Vagina (tissue), 2 donors: ENCODE measurements at regions not wholly inside any gene's neighbourhood (a gene's known extent, or its start where the extent isn't known, plus 50 kb on each side); places are given as distances from the start of the nearest gene placed in this dataset.

Experiments used
- POLR2A ChIP-seq, 2 donors: fragments of 450-650 bp; IDR thresholded peaks; one replicate each; pipeline ENCODE4 v1.6.1; 2017; ENCODE audit warnings: antibody characterized with exemption in 2 of 2, mild to moderate bottlenecking in 2 of 2, moderate library complexity in 2 of 2
- TF ChIP-seq, protein P1 (sequence below), 3 experiments: fragments of 450-650 bp in 2 of 3; fragments of 200-600 bp in 1 of 3; sonication (generic) in 1 of 3; IDR thresholded peaks; one replicate each; pipeline ENCODE4 v1.5.1; 2017 to 2019; ENCODE audit warnings: antibody characterized with exemption in 3 of 3, mild to moderate bottlenecking in 2 of 3, moderate library complexity in 2 of 3

DNA sequence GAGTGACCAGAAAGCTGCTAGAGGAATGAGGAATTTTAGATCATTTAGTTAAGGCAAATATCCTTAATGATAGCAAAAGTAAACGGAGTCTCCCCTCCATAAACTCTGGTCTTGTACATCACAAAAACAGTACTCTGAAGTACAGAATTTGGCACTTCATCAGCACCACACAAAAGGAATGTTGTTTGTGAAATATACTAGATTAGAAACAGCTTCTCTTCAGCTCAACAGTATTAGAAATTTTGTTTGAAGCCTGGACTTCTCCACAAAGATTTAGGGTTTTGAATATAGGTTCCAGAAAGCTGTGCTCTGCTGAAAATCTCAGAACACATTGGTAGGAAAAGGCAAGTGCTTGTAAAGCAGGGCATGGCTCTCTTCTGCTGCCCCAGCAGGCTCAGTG, 135.1 kb upstream of the PTGFR start:
- TF ChIP-seq, protein P1, sequence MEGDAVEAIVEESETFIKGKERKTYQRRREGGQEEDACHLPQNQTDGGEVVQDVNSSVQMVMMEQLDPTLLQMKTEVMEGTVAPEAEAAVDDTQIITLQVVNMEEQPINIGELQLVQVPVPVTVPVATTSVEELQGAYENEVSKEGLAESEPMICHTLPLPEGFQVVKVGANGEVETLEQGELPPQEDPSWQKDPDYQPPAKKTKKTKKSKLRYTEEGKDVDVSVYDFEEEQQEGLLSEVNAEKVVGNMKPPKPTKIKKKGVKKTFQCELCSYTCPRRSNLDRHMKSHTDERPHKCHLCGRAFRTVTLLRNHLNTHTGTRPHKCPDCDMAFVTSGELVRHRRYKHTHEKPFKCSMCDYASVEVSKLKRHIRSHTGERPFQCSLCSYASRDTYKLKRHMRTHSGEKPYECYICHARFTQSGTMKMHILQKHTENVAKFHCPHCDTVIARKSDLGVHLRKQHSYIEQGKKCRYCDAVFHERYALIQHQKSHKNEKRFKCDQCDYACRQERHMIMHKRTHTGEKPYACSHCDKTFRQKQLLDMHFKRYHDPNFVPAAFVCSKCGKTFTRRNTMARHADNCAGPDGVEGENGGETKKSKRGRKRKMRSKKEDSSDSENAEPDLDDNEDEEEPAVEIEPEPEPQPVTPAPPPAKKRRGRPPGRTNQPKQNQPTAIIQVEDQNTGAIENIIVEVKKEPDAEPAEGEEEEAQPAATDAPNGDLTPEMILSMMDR (IDR thresholded peaks at IDR 0.05), result no peak
- TF ChIP-seq POLR2A (IDR thresholded peaks at IDR 0.05), result no peak
